ENCODE measurements at regions not wholly inside any gene's neighbourhood (a gene's known extent, or its start where the extent isn't known, plus 50 kb on each side); places are given as distances from the start of the nearest gene placed in this dataset.

DNA sequence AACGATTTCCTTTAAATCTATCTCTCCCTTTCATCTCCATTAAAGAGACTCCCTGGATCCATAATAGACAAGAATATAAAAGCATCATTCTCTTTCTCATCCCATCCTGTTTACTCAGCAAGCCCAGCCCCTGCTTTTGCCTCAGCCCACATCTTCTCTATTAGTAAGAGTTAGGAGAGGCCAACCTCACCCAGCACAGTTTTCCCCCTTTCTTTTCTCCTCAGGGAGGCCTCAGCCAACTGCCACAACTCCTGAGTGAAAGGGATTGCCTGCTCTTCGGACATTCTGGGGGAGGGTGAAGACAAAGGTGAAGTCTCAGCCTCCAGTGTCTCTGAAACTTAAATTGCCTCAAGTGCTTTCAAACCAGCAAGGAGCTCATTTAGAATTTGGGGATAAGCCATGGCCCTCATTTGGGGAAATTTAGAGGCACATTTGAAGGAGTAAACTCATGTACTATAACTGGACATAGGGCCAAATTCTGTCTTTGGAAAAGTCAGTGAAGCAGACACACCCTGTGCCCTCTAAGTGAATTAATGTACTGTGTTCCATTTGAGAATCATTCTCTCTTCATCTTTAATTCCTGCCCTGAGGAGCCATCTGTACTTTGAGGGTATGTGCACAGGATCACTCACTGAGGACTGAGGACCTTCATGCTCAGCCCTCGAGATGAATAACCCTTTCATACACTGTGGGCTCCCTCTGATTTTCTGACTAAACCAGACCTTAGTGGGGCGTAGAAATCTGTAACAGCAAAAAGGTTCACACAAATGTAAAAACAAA lies 82.5 kb downstream of the SOX2 start:
- H3K4me3 ChIP-seq (ENCODE audit: insufficient read depth, low read depth, low read length, poor library complexity, severe bottlenecking) = no peak overlapping the region
- DNase-seq = no peak
- H3K27ac ChIP-seq (ENCODE audit: insufficient read depth, low read length, poor library complexity, severe bottlenecking) = no peak overlapping the region
- H3K27me3 ChIP-seq (replicated peaks; ENCODE audit: control insufficient read depth, insufficient read depth, low read length, poor library complexity, severe bottlenecking) = no peaks in the 10 kb centered on the region
- H3K36me3 ChIP-seq (ENCODE audit: control insufficient read depth, insufficient read depth, low read length) = no peaks in the 10 kb centered on the region
- no peaks in the 10 kb centered on the region for H3K9me3 ChIP-seq (ENCODE audit: control insufficient read depth, low read length)
- no peaks in the 10 kb centered on the region for H3K4me1 ChIP-seq (ENCODE audit: control insufficient read depth, insufficient read depth, low read length, poor library complexity, severe bottlenecking)

GRCh38 chr3:181796641-181797040 lies 84.9 kb downstream of the SOX2 start:
- H3K9me3 ChIP-seq (ENCODE audit: control insufficient read depth, low read length) = no peaks in the 10 kb centered on the region
- no peaks in the 10 kb centered on the region for H3K4me1 ChIP-seq (ENCODE audit: control insufficient read depth, insufficient read depth, low read length, poor library complexity, severe bottlenecking)
- no peak for DNase-seq
- no peaks in the 10 kb centered on the region for H3K27me3 ChIP-seq (replicated peaks; ENCODE audit: control insufficient read depth, insufficient read depth, low read length, poor library complexity, severe bottlenecking)
- no peak overlapping the region for H3K27ac ChIP-seq (ENCODE audit: insufficient read depth, low read length, poor library complexity, severe bottlenecking)
- H3K36me3 ChIP-seq (ENCODE audit: control insufficient read depth, insufficient read depth, low read length) = no peaks in the 10 kb centered on the region
- H3K4me3 ChIP-seq (ENCODE audit: insufficient read depth, low read depth, low read length, poor library complexity, severe bottlenecking) = no peak overlapping the region

- Histone ChIP-seq H3K27ac (ENCODE audit: insufficient read depth, low read length, poor library complexity, severe bottlenecking) (no peak overlapping the region), H3K4me1 (ENCODE audit: control insufficient read depth, insufficient read depth, low read length, poor library complexity, severe bottlenecking) (no peaks in the 10 kb centered on the region), H3K9me3 (ENCODE audit: control insufficient read depth, low read length) (no peaks in the 10 kb centered on the region), H3K36me3 (ENCODE audit: control insufficient read depth, insufficient read depth, low read length) (no peaks in the 10 kb centered on the region), H3K4me3 (ENCODE audit: insufficient read depth, low read depth, low read length, poor library complexity, severe bottlenecking) (no peak overlapping the region), H3K27me3 (replicated peaks; ENCODE audit: control insufficient read depth, insufficient read depth, low read length, poor library complexity, severe bottlenecking) (no peaks in the 10 kb centered on the region)
- DNase-seq = no peak
Observed at GRCh38 chr3:181797431-181797830, 85.7 kb downstream of the SOX2 start.

GRCh38 chr3:181805703-181806102 lies 94.0 kb downstream of the SOX2 start:
- Histone ChIP-seq H3K4me1 (ENCODE audit: control insufficient read depth, insufficient read depth, low read length, poor library complexity, severe bottlenecking) (no peaks in the 10 kb centered on the region), H3K4me3 (ENCODE audit: insufficient read depth, low read depth, low read length, poor library complexity, severe bottlenecking) (no peak overlapping the region), H3K27me3 (replicated peaks; ENCODE audit: control insufficient read depth, insufficient read depth, low read length, poor library complexity, severe bottlenecking) (no peaks in the 10 kb centered on the region), H3K36me3 (ENCODE audit: control insufficient read depth, insufficient read depth, low read length) (no peaks in the 10 kb centered on the region), H3K27ac (ENCODE audit: insufficient read depth, low read length, poor library complexity, severe bottlenecking) (no peak overlapping the region), H3K9me3 (ENCODE audit: control insufficient read depth, low read length) (no peaks in the 10 kb centered on the region)
- no peak for DNase-seq

- H3K36me3 ChIP-seq (ENCODE audit: control insufficient read depth, insufficient read depth, low read length) = no peaks in the 10 kb centered on the region
- no peak overlapping the region for H3K4me3 ChIP-seq (ENCODE audit: insufficient read depth, low read depth, low read length, poor library complexity, severe bottlenecking)
- H3K4me1 ChIP-seq (ENCODE audit: control insufficient read depth, insufficient read depth, low read length, poor library complexity, severe bottlenecking) = no peaks in the 10 kb centered on the region
- H3K27me3 ChIP-seq (replicated peaks; ENCODE audit: control insufficient read depth, insufficient read depth, low read length, poor library complexity, severe bottlenecking) = no peaks in the 10 kb centered on the region
- DNase-seq = no peak
- no peaks in the 10 kb centered on the region for H3K9me3 ChIP-seq (ENCODE audit: control insufficient read depth, low read length)
- no peak overlapping the region for H3K27ac ChIP-seq (ENCODE audit: insufficient read depth, low read length, poor library complexity, severe bottlenecking)
Observed at GRCh38 chr3:181808053-181808452, 96.3 kb downstream of the SOX2 start.

DNA sequence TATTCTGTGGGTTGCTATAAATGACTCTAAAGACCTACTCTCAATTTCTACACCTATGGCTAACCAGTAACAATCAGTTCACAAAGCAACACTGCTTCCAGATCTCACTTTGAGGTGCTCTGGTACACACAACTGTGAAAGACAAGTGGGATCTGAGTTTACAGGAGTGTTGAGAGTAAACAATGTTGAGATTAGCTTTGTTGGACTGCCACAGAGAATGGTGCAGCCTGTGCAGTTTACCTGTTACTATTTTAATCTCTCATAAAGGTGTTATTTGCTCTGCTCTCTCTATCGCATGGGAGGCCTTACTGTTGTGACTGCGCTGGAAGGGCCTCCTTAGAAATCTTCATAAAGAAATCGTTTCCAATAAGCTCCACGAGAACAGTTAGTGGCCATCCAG lies 112.0 kb downstream of the SOX2 start:
- Histone ChIP-seq H3K4me3 (ENCODE audit: insufficient read depth, low read depth, low read length, poor library complexity, severe bottlenecking) (no peak overlapping the region), H3K4me1 (ENCODE audit: control insufficient read depth, insufficient read depth, low read length, poor library complexity, severe bottlenecking) (no peaks in the 10 kb centered on the region), H3K36me3 (ENCODE audit: control insufficient read depth, insufficient read depth, low read length) (no peaks in the 10 kb centered on the region), H3K27me3 (replicated peaks; ENCODE audit: control insufficient read depth, insufficient read depth, low read length, poor library complexity, severe bottlenecking) (no peaks in the 10 kb centered on the region), H3K27ac (ENCODE audit: insufficient read depth, low read length, poor library complexity, severe bottlenecking) (no peak overlapping the region), H3K9me3 (ENCODE audit: control insufficient read depth, low read length) (no peaks in the 10 kb centered on the region)
- no peak for DNase-seq

DNA sequence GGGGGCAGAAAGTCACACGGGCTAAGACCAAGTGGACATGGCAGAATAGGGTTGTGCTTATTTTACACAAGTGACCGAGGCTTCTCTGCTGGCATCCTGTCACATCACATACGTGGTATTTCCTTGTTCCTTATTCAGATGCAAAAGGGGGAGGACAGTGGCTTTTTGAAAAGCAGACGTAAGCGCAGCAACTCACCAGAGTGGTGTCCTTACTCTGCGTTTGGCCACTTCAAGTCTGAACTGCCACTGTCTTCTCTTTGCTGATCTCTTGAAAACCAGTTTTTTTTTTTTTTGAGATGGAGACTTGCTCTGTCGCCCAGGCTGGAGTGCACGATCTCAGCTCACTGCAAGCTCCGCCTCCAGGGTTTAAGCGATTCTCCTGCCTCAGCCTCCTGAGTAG lies 113.2 kb downstream of the SOX2 start:
- no peak for DNase-seq
- no peaks in the 10 kb centered on the region for H3K27me3 ChIP-seq (replicated peaks; ENCODE audit: control insufficient read depth, insufficient read depth, low read length, poor library complexity, severe bottlenecking)
- no peaks in the 10 kb centered on the region for H3K4me1 ChIP-seq (ENCODE audit: control insufficient read depth, insufficient read depth, low read length, poor library complexity, severe bottlenecking)
- H3K9me3 ChIP-seq (ENCODE audit: control insufficient read depth, low read length) = no peaks in the 10 kb centered on the region
- no peaks in the 10 kb centered on the region for H3K36me3 ChIP-seq (ENCODE audit: control insufficient read depth, insufficient read depth, low read length)
- H3K27ac ChIP-seq (ENCODE audit: insufficient read depth, low read length, poor library complexity, severe bottlenecking) = no peak overlapping the region
- no peak overlapping the region for H3K4me3 ChIP-seq (ENCODE audit: insufficient read depth, low read depth, low read length, poor library complexity, severe bottlenecking)

DNA sequence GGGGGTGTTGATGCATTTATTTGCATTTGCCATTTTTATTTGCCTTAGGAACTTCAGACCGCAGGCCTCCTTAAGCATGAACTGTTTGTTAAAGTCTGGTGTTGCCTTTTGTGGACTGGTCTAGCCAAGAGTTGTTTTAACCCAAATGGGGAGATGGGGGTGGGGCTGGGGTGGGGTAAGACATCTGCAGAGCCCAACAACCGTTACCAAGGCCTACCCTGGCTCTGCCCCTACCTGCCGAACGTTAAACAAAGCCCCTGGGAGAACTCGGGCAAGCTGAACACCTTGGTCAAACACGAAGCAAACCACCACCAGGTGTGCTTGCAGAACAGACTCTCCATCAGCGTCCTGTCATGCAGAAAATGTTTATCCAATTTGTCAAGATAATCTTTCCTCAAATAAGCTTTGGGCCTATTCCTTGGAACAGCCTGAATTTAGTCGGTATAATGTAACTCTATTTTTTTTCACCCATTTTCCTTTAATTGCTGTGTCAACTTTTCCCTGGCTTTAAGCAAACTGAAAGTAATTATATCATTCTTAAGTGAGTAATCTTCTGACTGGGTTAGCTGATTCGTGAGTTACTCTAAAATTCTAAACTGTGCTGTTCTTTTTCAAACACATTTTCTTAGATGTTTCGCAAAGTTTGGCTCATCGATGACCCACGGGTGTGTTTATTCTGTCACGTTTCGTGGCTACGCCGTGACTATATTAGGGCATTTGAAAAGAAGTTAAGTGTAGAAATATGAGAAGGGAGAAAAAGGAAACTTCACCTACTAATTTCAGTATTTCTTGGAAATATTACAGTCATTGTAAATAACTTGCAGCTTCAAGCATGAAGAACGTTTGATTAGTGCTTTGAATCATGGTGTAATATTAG lies 127.6 kb downstream of the SOX2 start:
- no peaks in the 10 kb centered on the region for H3K36me3 ChIP-seq (ENCODE audit: control insufficient read depth, insufficient read depth, low read length)
- no peaks in the 10 kb centered on the region for H3K4me1 ChIP-seq (ENCODE audit: control insufficient read depth, insufficient read depth, low read length, poor library complexity, severe bottlenecking)
- no peak for DNase-seq
- H3K27me3 ChIP-seq (replicated peaks; ENCODE audit: control insufficient read depth, insufficient read depth, low read length, poor library complexity, severe bottlenecking) = no peaks in the 10 kb centered on the region
- H3K27ac ChIP-seq (ENCODE audit: insufficient read depth, low read length, poor library complexity, severe bottlenecking) = no peak overlapping the region
- no peaks in the 10 kb centered on the region for H3K9me3 ChIP-seq (ENCODE audit: control insufficient read depth, low read length)
- no peak overlapping the region for H3K4me3 ChIP-seq (ENCODE audit: insufficient read depth, low read depth, low read length, poor library complexity, severe bottlenecking)

GRCh38 chr3:181839916-181840297 lies 128.2 kb downstream of the SOX2 start:
- H3K27me3 ChIP-seq (replicated peaks; ENCODE audit: control insufficient read depth, insufficient read depth, low read length, poor library complexity, severe bottlenecking) = no peaks in the 10 kb centered on the region
- no peak overlapping the region for H3K27ac ChIP-seq (ENCODE audit: insufficient read depth, low read length, poor library complexity, severe bottlenecking)
- no peak overlapping the region for H3K4me3 ChIP-seq (ENCODE audit: insufficient read depth, low read depth, low read length, poor library complexity, severe bottlenecking)
- no peaks in the 10 kb centered on the region for H3K4me1 ChIP-seq (ENCODE audit: control insufficient read depth, insufficient read depth, low read length, poor library complexity, severe bottlenecking)
- H3K36me3 ChIP-seq (ENCODE audit: control insufficient read depth, insufficient read depth, low read length) = no peaks in the 10 kb centered on the region
- no peak for DNase-seq
- no peaks in the 10 kb centered on the region for H3K9me3 ChIP-seq (ENCODE audit: control insufficient read depth, low read length)

GRCh38 chr3:181844211-181844610 lies 132.5 kb downstream of the SOX2 start:
- no peak for DNase-seq

More at GRCh38 chr3:181844211-181844610, 132.5 kb downstream of the SOX2 start:
- Histone ChIP-seq H3K27me3 (replicated peaks; ENCODE audit: control insufficient read depth, insufficient read depth, low read length, poor library complexity, severe bottlenecking) (no peaks in the 10 kb centered on the region), H3K36me3 (ENCODE audit: control insufficient read depth, insufficient read depth, low read length) (no peaks in the 10 kb centered on the region), H3K9me3 (ENCODE audit: control insufficient read depth, low read length) (no peaks in the 10 kb centered on the region), H3K4me1 (ENCODE audit: control insufficient read depth, insufficient read depth, low read length, poor library complexity, severe bottlenecking) (no peaks in the 10 kb centered on the region), H3K4me3 (ENCODE audit: insufficient read depth, low read depth, low read length, poor library complexity, severe bottlenecking) (no peak overlapping the region), H3K27ac (ENCODE audit: insufficient read depth, low read length, poor library complexity, severe bottlenecking) (no peak overlapping the region)
